Panc1 (cell line): ENCODE measurements at regions not wholly inside any gene's neighbourhood (a gene's known extent, or its start where the extent isn't known, plus 50 kb on each side); places are given as distances from the start of the nearest gene placed in this dataset.

Experiments
- ATAC-seq: fragments of 200-7000 bp; cut with Tn5 transposase; 2 replicates; pipeline ENCODE4 v1.9.1; 2020; ENCODE audit warnings: mild to moderate bottlenecking, moderate library complexity
- BruUV-seq: library from RNA; stranded (reverse); fragments of 400-500 nt; replicated peaks from 2 replicates; lab custom pipeline; 2021; lab: Mats Ljungman, UMichigan
- CTCF ChIA-PET: fragments of 300-600 bp; sonication (Branson Sonifier 250); formaldehyde crosslinking; loops from one replicate; lab custom pipeline; 2022; ENCODE audit warnings: antibody characterized with exemption; lab: Charles Lee
- POLR2A ChIA-PET: fragments of 300-600 bp; sonication (Branson Sonifier 250); formaldehyde crosslinking; loops from one replicate; lab custom pipeline; 2022; ENCODE audit warnings: antibody characterized with exemption; lab: Charles Lee
- DNase-seq: peaks from one replicate; pipeline ENCODE4 v3.0.0-alpha.2; 2010; ENCODE audit warnings: low read depth, low spot score
- H3K27ac ChIP-seq: 2 replicates; pipeline ENCODE4 v1.5.1; 2011; ENCODE audit warnings: mild to moderate bottlenecking, low read length, inconsistent platforms
- H3K27me3 ChIP-seq: fragments of 200-500 bp; sonication (Bioruptor generic); 2 replicates; pipeline ENCODE4 v1.6.0; 2014; ENCODE audit warnings: low read length, inconsistent platforms; ENCODE audit not compliant: control insufficient read depth, insufficient read depth
- H3K36me3 ChIP-seq: fragments of 200-500 bp; sonication (Bioruptor generic); 2 replicates; pipeline ENCODE4 v1.5.1; 2014; ENCODE audit warnings: inconsistent platforms, mild to moderate bottlenecking, low read length, moderate library complexity; ENCODE audit not compliant: control insufficient read depth, insufficient read depth
- H3K4me1 ChIP-seq: 2 replicates; pipeline ENCODE4 v1.5.1; 2011; ENCODE audit warnings: inconsistent platforms, mild to moderate bottlenecking, low read length, moderate library complexity; ENCODE audit not compliant: control insufficient read depth, insufficient read depth
- H3K4me3 ChIP-seq, 2 experiments: 2 replicates each; pipeline ENCODE4 v1.5.1; 2011 to 2012; ENCODE audit warnings: low read depth in 2 of 2, low read length in 2 of 2, mild to moderate bottlenecking in 2 of 2, inconsistent platforms in 1 of 2, moderate library complexity in 1 of 2
- H3K9me3 ChIP-seq: fragments of 200-500 bp; sonication (Bioruptor generic); 2 replicates; pipeline ENCODE4 v1.5.1; 2014; ENCODE audit warnings: low read depth, mild to moderate bottlenecking, inconsistent platforms, low read length, moderate library complexity; ENCODE audit not compliant: control insufficient read depth, insufficient read depth
- POLR2AphosphoS5 ChIP-seq: IDR thresholded peaks from 2 replicates; pipeline ENCODE4 v1.6.1; 2012; ENCODE audit warnings: mild to moderate bottlenecking, low read depth, low read length, moderate library complexity
- SIN3A ChIP-seq: IDR thresholded peaks from 2 replicates; pipeline ENCODE4 v1.6.1; 2012; ENCODE audit warnings: low read depth, mild to moderate bottlenecking, low read length, moderate library complexity, borderline replicate concordance; ENCODE audit not compliant: insufficient read depth
- TCF7L2 ChIP-seq: IDR thresholded peaks from 2 replicates; pipeline ENCODE4 v1.6.1; 2011; ENCODE audit warnings: mild to moderate bottlenecking, low read depth, low read length, inconsistent platforms
- in situ Hi-C: cut with HindIII; loops from 2 replicates; pipeline ENCODE4 v1.10.0; 2016; ENCODE audit warnings: low sequenced_read_pairs, low pct_unique_long_range_greater_than_20kb
- intact Hi-C: fragments of 100-400 bp; cut with micrococcal nuclease; formaldehyde crosslinking; loops from one replicate; pipeline ENCODE4 v1.10.0; 2022; ENCODE audit not compliant: unreplicated experiment
- TF ChIP-seq, protein P1 (sequence below): fragments of 450-650 bp; IDR thresholded peaks from 2 replicates; pipeline ENCODE4 v1.5.1; 2017; ENCODE audit warnings: mild to moderate bottlenecking
- TF ChIP-seq, protein P2 (sequence below), 2 experiments: IDR thresholded peaks; 2 replicates each; pipeline ENCODE4 v1.6.1; 2011 to 2012; ENCODE audit warnings: low read depth in 2 of 2, control low read depth in 1 of 2, low read length in 1 of 2, mild to moderate bottlenecking in 1 of 2, moderate library complexity in 1 of 2; ENCODE audit not compliant: insufficient read depth in 1 of 2

DNA sequence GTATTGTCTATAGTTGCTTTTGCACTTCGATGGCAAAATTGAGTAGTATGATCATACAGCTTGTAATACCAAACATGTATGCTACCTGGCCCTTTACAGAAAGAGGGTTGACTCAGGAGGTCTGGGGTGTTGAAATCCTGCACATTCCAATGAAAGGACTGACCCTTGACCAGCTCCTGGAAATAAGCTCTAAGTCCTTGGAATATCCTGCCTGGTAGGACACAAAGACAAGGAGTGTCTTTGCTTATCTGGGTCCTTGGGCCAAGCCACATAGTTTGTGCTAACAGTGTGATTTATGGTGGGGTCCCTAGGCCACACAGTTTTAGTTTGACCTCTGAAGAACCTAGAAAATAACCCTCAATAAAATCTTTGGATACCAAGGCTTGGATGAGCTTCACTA, 89.3 kb upstream of the FTMT start:
- DNase-seq (no peak), ATAC-seq (no peak)
- Histone ChIP-seq H3K36me3 (no peaks in the 10 kb centered on the region), H3K4me1 (no peaks in the 10 kb centered on the region), H3K27me3 (no peaks in the 10 kb centered on the region), H3K27ac (no peak overlapping the region), H3K4me3 (no peak overlapping the region), H3K9me3 (no peaks in the 10 kb centered on the region)
- intact Hi-C loops (no loop called here), in situ Hi-C loops (no loop called here)
- ChIA-PET POLR2A (no interaction called here), CTCF (no interaction called here)
- no peak for TF ChIP-seq TCF7L2
- no peak for TF ChIP-seq SIN3A
- TF ChIP-seq, protein P1, sequence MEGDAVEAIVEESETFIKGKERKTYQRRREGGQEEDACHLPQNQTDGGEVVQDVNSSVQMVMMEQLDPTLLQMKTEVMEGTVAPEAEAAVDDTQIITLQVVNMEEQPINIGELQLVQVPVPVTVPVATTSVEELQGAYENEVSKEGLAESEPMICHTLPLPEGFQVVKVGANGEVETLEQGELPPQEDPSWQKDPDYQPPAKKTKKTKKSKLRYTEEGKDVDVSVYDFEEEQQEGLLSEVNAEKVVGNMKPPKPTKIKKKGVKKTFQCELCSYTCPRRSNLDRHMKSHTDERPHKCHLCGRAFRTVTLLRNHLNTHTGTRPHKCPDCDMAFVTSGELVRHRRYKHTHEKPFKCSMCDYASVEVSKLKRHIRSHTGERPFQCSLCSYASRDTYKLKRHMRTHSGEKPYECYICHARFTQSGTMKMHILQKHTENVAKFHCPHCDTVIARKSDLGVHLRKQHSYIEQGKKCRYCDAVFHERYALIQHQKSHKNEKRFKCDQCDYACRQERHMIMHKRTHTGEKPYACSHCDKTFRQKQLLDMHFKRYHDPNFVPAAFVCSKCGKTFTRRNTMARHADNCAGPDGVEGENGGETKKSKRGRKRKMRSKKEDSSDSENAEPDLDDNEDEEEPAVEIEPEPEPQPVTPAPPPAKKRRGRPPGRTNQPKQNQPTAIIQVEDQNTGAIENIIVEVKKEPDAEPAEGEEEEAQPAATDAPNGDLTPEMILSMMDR, result no peak
- no TSS peak for BruUV-seq

DNA sequence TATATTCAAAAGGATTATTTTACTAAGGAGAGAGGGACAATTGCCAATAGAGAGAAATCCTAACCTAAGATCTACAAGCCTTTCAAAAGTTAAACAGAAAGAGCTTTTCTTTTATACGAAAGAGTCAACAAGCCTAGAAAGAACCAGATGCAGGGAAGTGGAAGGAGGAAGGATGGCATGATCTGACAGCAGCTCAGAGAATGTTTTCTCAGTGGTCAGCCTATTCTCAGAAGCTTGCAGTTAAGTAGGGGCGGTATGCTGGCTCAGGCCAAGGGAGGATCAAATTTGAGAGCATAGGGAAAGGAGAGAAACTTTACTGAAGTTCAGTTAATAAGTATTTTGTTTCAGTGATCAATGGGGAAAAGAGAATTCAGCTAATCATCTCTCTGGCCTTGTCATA, 88.0 kb upstream of the FTMT start:
- H3K9me3 ChIP-seq, result no peaks in the 10 kb centered on the region
- BruUV-seq, result no TSS peak
- TF ChIP-seq TCF7L2, result no peak
- TF ChIP-seq, protein P2, sequence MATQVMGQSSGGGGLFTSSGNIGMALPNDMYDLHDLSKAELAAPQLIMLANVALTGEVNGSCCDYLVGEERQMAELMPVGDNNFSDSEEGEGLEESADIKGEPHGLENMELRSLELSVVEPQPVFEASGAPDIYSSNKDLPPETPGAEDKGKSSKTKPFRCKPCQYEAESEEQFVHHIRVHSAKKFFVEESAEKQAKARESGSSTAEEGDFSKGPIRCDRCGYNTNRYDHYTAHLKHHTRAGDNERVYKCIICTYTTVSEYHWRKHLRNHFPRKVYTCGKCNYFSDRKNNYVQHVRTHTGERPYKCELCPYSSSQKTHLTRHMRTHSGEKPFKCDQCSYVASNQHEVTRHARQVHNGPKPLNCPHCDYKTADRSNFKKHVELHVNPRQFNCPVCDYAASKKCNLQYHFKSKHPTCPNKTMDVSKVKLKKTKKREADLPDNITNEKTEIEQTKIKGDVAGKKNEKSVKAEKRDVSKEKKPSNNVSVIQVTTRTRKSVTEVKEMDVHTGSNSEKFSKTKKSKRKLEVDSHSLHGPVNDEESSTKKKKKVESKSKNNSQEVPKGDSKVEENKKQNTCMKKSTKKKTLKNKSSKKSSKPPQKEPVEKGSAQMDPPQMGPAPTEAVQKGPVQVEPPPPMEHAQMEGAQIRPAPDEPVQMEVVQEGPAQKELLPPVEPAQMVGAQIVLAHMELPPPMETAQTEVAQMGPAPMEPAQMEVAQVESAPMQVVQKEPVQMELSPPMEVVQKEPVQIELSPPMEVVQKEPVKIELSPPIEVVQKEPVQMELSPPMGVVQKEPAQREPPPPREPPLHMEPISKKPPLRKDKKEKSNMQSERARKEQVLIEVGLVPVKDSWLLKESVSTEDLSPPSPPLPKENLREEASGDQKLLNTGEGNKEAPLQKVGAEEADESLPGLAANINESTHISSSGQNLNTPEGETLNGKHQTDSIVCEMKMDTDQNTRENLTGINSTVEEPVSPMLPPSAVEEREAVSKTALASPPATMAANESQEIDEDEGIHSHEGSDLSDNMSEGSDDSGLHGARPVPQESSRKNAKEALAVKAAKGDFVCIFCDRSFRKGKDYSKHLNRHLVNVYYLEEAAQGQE (IDR thresholded peaks at IDR 0.05; ENCODE audit: insufficient read depth in 1 of 2, low read depth in 2 of 2, low read length in 1 of 2), result no peak
- TF ChIP-seq, protein P1, result no peak
- TF ChIP-seq SIN3A, result no peak
- no peak for TF ChIP-seq POLR2AphosphoS5

More for the DNA sequence above, 88.0 kb upstream of the FTMT start:
- in situ Hi-C loops, result no loop called here
- POLR2A ChIA-PET, result no interaction called here
- Histone ChIP-seq H3K4me1 (no peaks in the 10 kb centered on the region), H3K27ac (no peak overlapping the region), H3K36me3 (no peaks in the 10 kb centered on the region), H3K27me3 (no peaks in the 10 kb centered on the region), H3K4me3 (no peak overlapping the region)
- CTCF ChIA-PET, result no interaction called here
- DNase-seq, result no peak
- intact Hi-C loops, result no loop called here
- ATAC-seq, result no peak
